MG63 (cell line): ENCODE measurements at regions not wholly inside any gene's neighbourhood (a gene's known extent, or its start where the extent isn't known, plus 50 kb on each side); places are given as distances from the start of the nearest gene placed in this dataset.

Experiments used
- DNase-seq: peaks from one replicate; pipeline ENCODE4 v3.0.0-alpha.2; 2020
- H3K27me3 ChIP-seq: fragments of 250-450 bp; sonication (Bioruptor Pico); 2 replicates; pipeline ENCODE4 v1.5.1; 2020; ENCODE audit warnings: mild to moderate bottlenecking, moderate library complexity
- H3K36me3 ChIP-seq: fragments of 250-450 bp; sonication (Bioruptor Pico); 2 replicates; pipeline ENCODE4 v1.5.1; 2020; ENCODE audit warnings: mild to moderate bottlenecking, moderate library complexity
- H3K4me3 ChIP-seq: fragments of 250-450 bp; sonication (Bioruptor Pico); 2 replicates; pipeline ENCODE4 v1.5.1; 2020; ENCODE audit warnings: mild to moderate bottlenecking, moderate library complexity
- H3K9me3 ChIP-seq: fragments of 250-450 bp; sonication (Bioruptor Pico); 2 replicates; pipeline ENCODE4 v1.5.1; 2020; ENCODE audit warnings: mild to moderate bottlenecking, moderate library complexity

- Histone ChIP-seq H3K27me3 (no peaks in the 10 kb centered on the region), H3K4me3 (no peak overlapping the region), H3K9me3 (no peaks in the 10 kb centered on the region), H3K36me3 (no peaks in the 10 kb centered on the region)
- DNase-seq: no peak
Observed at GRCh38 chr12:90514325-90514724, 440.7 kb downstream of the CCER1 start.

GRCh38 chr12:90512518-90512917, 442.5 kb downstream of the CCER1 start:
- Histone ChIP-seq H3K9me3 (no peaks in the 10 kb centered on the region), H3K4me3 (no peak overlapping the region), H3K27me3 (no peaks in the 10 kb centered on the region), H3K36me3 (no peaks in the 10 kb centered on the region)
- DNase-seq: no peak

GRCh38 chr12:90510948-90511347, 444.0 kb downstream of the CCER1 start:
- no peak for DNase-seq
- Histone ChIP-seq H3K4me3 (no peak overlapping the region), H3K9me3 (no peaks in the 10 kb centered on the region), H3K36me3 (no peaks in the 10 kb centered on the region), H3K27me3 (no peaks in the 10 kb centered on the region)

GRCh38 chr12:90504806-90505205, 450.2 kb downstream of the CCER1 start:
- no peak for DNase-seq
- Histone ChIP-seq H3K27me3 (no peaks in the 10 kb centered on the region), H3K36me3 (no peaks in the 10 kb centered on the region), H3K9me3 (no peaks in the 10 kb centered on the region), H3K4me3 (no peak overlapping the region)

GRCh38 chr12:90502070-90502469, 452.9 kb downstream of the CCER1 start:
- Histone ChIP-seq H3K4me3 (no peak overlapping the region), H3K36me3 (no peaks in the 10 kb centered on the region), H3K9me3 (no peaks in the 10 kb centered on the region), H3K27me3 (no peaks in the 10 kb centered on the region)
- no peak for DNase-seq

GRCh38 chr12:90501412-90501811, 453.6 kb downstream of the CCER1 start:
- no peak for DNase-seq
- Histone ChIP-seq H3K9me3 (no peaks in the 10 kb centered on the region), H3K36me3 (no peaks in the 10 kb centered on the region), H3K27me3 (no peaks in the 10 kb centered on the region), H3K4me3 (no peak overlapping the region)

- Histone ChIP-seq H3K27me3 (no peaks in the 10 kb centered on the region), H3K9me3 (no peaks in the 10 kb centered on the region), H3K4me3 (no peak overlapping the region), H3K36me3 (no peaks in the 10 kb centered on the region)
- DNase-seq: no peak
Observed at GRCh38 chr12:90499795-90500194, 455.2 kb downstream of the CCER1 start.

- no peaks in the 10 kb centered on the region for H3K27me3 ChIP-seq
- H3K9me3 ChIP-seq: no peaks in the 10 kb centered on the region
- H3K4me3 ChIP-seq: no peak overlapping the region
- H3K36me3 ChIP-seq: no peaks in the 10 kb centered on the region
- no peak for DNase-seq
Observed at GRCh38 chr12:90497923-90498545, 456.9 kb downstream of the CCER1 start.

GRCh38 chr12:90490355-90490754, 464.6 kb downstream of the CCER1 start:
- no peaks in the 10 kb centered on the region for H3K9me3 ChIP-seq
- no peaks in the 10 kb centered on the region for H3K36me3 ChIP-seq
- H3K27me3 ChIP-seq: no peaks in the 10 kb centered on the region
- no peak overlapping the region for H3K4me3 ChIP-seq
- DNase-seq: no peak

- no peaks in the 10 kb centered on the region for H3K9me3 ChIP-seq
Observed at GRCh38 chr12:90489141-90489540, 465.8 kb downstream of the CCER1 start.

GRCh38 chr12:90485560-90485959, 469.4 kb downstream of the CCER1 start:
- no peak overlapping the region for H3K4me3 ChIP-seq

More at GRCh38 chr12:90489141-90489540, 465.8 kb downstream of the CCER1 start:
- no peak for DNase-seq
- H3K36me3 ChIP-seq: no peaks in the 10 kb centered on the region
- no peak overlapping the region for H3K4me3 ChIP-seq
- H3K27me3 ChIP-seq: no peaks in the 10 kb centered on the region

GRCh38 chr12:90484094-90484493, 470.9 kb downstream of the CCER1 start:
- DNase-seq: no peak
- H3K9me3 ChIP-seq: no peaks in the 10 kb centered on the region
- no peaks in the 10 kb centered on the region for H3K36me3 ChIP-seq
- H3K27me3 ChIP-seq: no peaks in the 10 kb centered on the region
- H3K4me3 ChIP-seq: no peak overlapping the region

More at GRCh38 chr12:90485560-90485959, 469.4 kb downstream of the CCER1 start:
- no peaks in the 10 kb centered on the region for H3K36me3 ChIP-seq
- DNase-seq: no peak
- H3K9me3 ChIP-seq: no peaks in the 10 kb centered on the region
- H3K27me3 ChIP-seq: no peaks in the 10 kb centered on the region

- Histone ChIP-seq H3K36me3 (no peaks in the 10 kb centered on the region), H3K9me3 (no peaks in the 10 kb centered on the region), H3K4me3 (no peak overlapping the region), H3K27me3 (no peaks in the 10 kb centered on the region)
- no peak for DNase-seq
Observed at GRCh38 chr12:90481748-90482147, 473.2 kb downstream of the CCER1 start.

- no peaks in the 10 kb centered on the region for H3K27me3 ChIP-seq
- no peak overlapping the region for H3K4me3 ChIP-seq
- H3K9me3 ChIP-seq: no peaks in the 10 kb centered on the region
- DNase-seq: no peak
- H3K36me3 ChIP-seq: no peaks in the 10 kb centered on the region
Observed at GRCh38 chr12:90479237-90479636, 475.7 kb downstream of the CCER1 start.

- no peak for DNase-seq
- H3K27me3 ChIP-seq: no peaks in the 10 kb centered on the region
- no peak overlapping the region for H3K4me3 ChIP-seq
- no peaks in the 10 kb centered on the region for H3K9me3 ChIP-seq
- H3K36me3 ChIP-seq: no peaks in the 10 kb centered on the region
Observed at GRCh38 chr12:90473831-90474230, 481.1 kb downstream of the CCER1 start.

GRCh38 chr12:90460681-90461080, 494.3 kb downstream of the CCER1 start:
- H3K4me3 ChIP-seq: no peak overlapping the region
- no peaks in the 10 kb centered on the region; the same call in 1 of the 2 replicates for H3K9me3 ChIP-seq
- H3K27me3 ChIP-seq: no peaks in the 10 kb centered on the region
- H3K36me3 ChIP-seq: no peaks in the 10 kb centered on the region
- peak; percentile 5 for DNase-seq

GRCh38 chr12:90456248-90456647, 498.7 kb downstream of the CCER1 start:
- Histone ChIP-seq H3K36me3 (no peaks in the 10 kb centered on the region), H3K9me3 (no peaks in the 10 kb centered on the region), H3K27me3 (no peaks in the 10 kb centered on the region), H3K4me3 (no peak overlapping the region)
- no peak for DNase-seq

- Histone ChIP-seq H3K4me3 (no peak overlapping the region), H3K9me3 (no peaks in the 10 kb centered on the region)
- peak; percentile 48 for DNase-seq
Observed at GRCh38 chr12:90455756-90456155, 499.2 kb downstream of the CCER1 start.

GRCh38 chr12:90449611-90450010, 505.4 kb downstream of the CCER1 start:
- no peak for DNase-seq
- no peaks in the 10 kb centered on the region for H3K27me3 ChIP-seq
- H3K36me3 ChIP-seq: no peaks in the 10 kb centered on the region
- no peak overlapping the region for H3K4me3 ChIP-seq
- H3K9me3 ChIP-seq: no peaks in the 10 kb centered on the region

More at GRCh38 chr12:90455756-90456155, 499.2 kb downstream of the CCER1 start:
- H3K27me3 ChIP-seq: no peaks in the 10 kb centered on the region
- no peaks in the 10 kb centered on the region for H3K36me3 ChIP-seq
